ENCODE measurements at regions not wholly inside any gene's neighbourhood (a gene's known extent, or its start where the extent isn't known, plus 50 kb on each side); places are given as distances from the start of the nearest gene placed in this dataset.

- TF ChIP-seq CTCF (IDR thresholded peaks at IDR 0.05) (no peak), POLR2A (IDR thresholded peaks at IDR 0.05) (no peak)
Observed at GRCh38 chr5:19258686-19259085, 729.3 kb downstream of the CDH18 start.

Data from Peyer's patch (tissue), 4 donors.